ENCODE measurements at regions not wholly inside any gene's neighbourhood (a gene's known extent, or its start where the extent isn't known, plus 50 kb on each side); places are given as distances from the start of the nearest gene placed in this dataset.

- Histone ChIP-seq H2BK15ac (ENCODE audit: low read length) (no peak overlapping the region), H4K5ac (ENCODE audit: insufficient read length, low read depth, low read length) (no peak overlapping the region), H3K9ac (replicated peaks in 1 of 4; ENCODE audit: extremely low read depth in 1 of 4, low read depth in 3 of 4, low read length in 3 of 4) (no peak overlapping the region), H3K14ac (ENCODE audit: insufficient read length) (no peak overlapping the region), H4K20me1 (replicated peaks in 1 of 2; ENCODE audit: control insufficient read depth in 1 of 2, insufficient read depth in 2 of 2, low read length in 2 of 2) (no peaks in the 10 kb centered on the region), H3K36me3 (ENCODE audit: control insufficient read depth in 2 of 4, insufficient read depth in 4 of 4, low read length in 3 of 4) (no peaks in the 10 kb centered on the region), H3K27ac (ENCODE audit: low read depth, low read length) (no peak overlapping the region), H2BK120ac (replicated peaks; ENCODE audit: low read depth, low read length) (no peak overlapping the region), H4K91ac (replicated peaks; ENCODE audit: insufficient read length, low read length) (no peak overlapping the region), H3K4me3 (ENCODE audit: extremely low read depth in 1 of 4, insufficient read depth in 2 of 4, low read depth in 3 of 4, low read length in 4 of 4) (no peak overlapping the region), H3K9me3 (ENCODE audit: insufficient read depth in 2 of 2, low read depth in 1 of 2, low read length in 1 of 2) (peaks cover 2 to 6% of the 10 kb centered on the region in 2 experiments; a peak in 1 of 4 replicates), H2BK12ac (ENCODE audit: low read depth, low read length) (no peak overlapping the region), H4K8ac (ENCODE audit: extremely low read depth, insufficient read depth, low read length) (no peak overlapping the region), H2AFZ (ENCODE audit: low read length) (no peak overlapping the region), H2AK5ac (ENCODE audit: low read depth, low read length) (no peak overlapping the region), H2BK20ac (ENCODE audit: low read length) (no peak overlapping the region), H3K4me1 (replicated peaks in 1 of 4; ENCODE audit: control insufficient read depth in 3 of 4, insufficient read depth in 4 of 4, low read length in 3 of 4) (no peaks in the 10 kb centered on the region), H3K27me3 (replicated peaks in 1 of 4; ENCODE audit: control insufficient read depth in 3 of 4, extremely low read depth in 1 of 4, insufficient read depth in 3 of 4, low read length in 3 of 4) (no peaks in the 10 kb centered on the region), H3K23ac (ENCODE audit: insufficient read length) (no peak overlapping the region), H2BK5ac (ENCODE audit: low read depth, low read length) (no peak overlapping the region), H3K56ac (replicated peaks; ENCODE audit: insufficient read length, low read depth, low read length) (no peak overlapping the region), H3K4ac (replicated peaks; ENCODE audit: insufficient read length, low read depth, low read length) (no peak overlapping the region), H3K4me2 (ENCODE audit: insufficient read depth in 1 of 2, low read depth in 2 of 2, low read length in 2 of 2) (no peak overlapping the region), H3K79me2 (ENCODE audit: control insufficient read depth in 1 of 2, insufficient read depth in 2 of 2, low read length in 2 of 2) (no peaks in the 10 kb centered on the region), H3K18ac (ENCODE audit: extremely low read depth, low read length) (no peak overlapping the region), H3K23me2 (ENCODE audit: low read depth, low read length) (peaks cover 2% of the 10 kb centered on the region; the same call in 1 of the 2 replicates), H3K79me1 (ENCODE audit: low read depth, low read length) (no peaks in the 10 kb centered on the region)
- 90% methylated on average over 5 of the region's 5 CpGs; no CpG with 5 or more reads in 1 of the 2 experiments for WGBS, 2 experiments (ENCODE audit: extremely low coverage in 1 of 2, insufficient coverage in 1 of 2, insufficient read length in 1 of 2, insufficient replicate concordance in 2 of 2, low coverage in 1 of 2, low lambda C conversion rate in 2 of 2, missing lambda C conversion rate in 1 of 2)
- ChIA-PET CTCF (ENCODE audit: partially characterized antibody) (interaction anchor here (0.8 kb wide), 1 partner anchor 232 kb away, joined by 3 read pairs; no protein-coding TSS in a partner anchor), POLR2A (ENCODE audit: partially characterized antibody) (no interaction called here)
- TF ChIP-seq ZNF274 (IDR thresholded peaks at IDR 0.05; ENCODE audit: borderline replicate concordance, extremely low read depth, low read length) = no peak
- no peak for TF ChIP-seq CTBP2 (IDR thresholded peaks at IDR 0.05; ENCODE audit: borderline replicate concordance, insufficient read depth, insufficient read length, low read length)
- TF ChIP-seq HDAC2 (IDR thresholded peaks at IDR 0.05; ENCODE audit: borderline replicate concordance in 1 of 2, low read depth in 2 of 2, low read length in 2 of 2) = no peak
- TF ChIP-seq SAP30 (IDR thresholded peaks at IDR 0.05; ENCODE audit: insufficient read depth, insufficient replicate concordance, low read length) = no peak
- TF ChIP-seq KDM4A (IDR thresholded peaks at IDR 0.05; ENCODE audit: low read depth, low read length, severe bottlenecking) = no peak
- no peak for TF ChIP-seq RAD21 (IDR thresholded peaks at IDR 0.05 in 1 of 2, conservative IDR thresholded peaks at IDR 0.05 in 1 of 2; ENCODE audit: low read depth in 2 of 2, low read length in 2 of 2)
- no peak for TF ChIP-seq POU5F1 (IDR thresholded peaks at IDR 0.05; ENCODE audit: low read depth, low read length)
- TF ChIP-seq EZH2 (IDR thresholded peaks at IDR 0.05; ENCODE audit: low read depth, low read length, severe bottlenecking) = no peak
- no peak for TF ChIP-seq SP2 (IDR thresholded peaks at IDR 0.05; ENCODE audit: low read length)
- no peak for TF ChIP-seq RBBP5 (IDR thresholded peaks at IDR 0.05; ENCODE audit: borderline replicate concordance, low read depth, low read length)
- DNase-seq (ENCODE audit: low read depth in 1 of 2, low spot score in 2 of 2) = no peak
- no peak for FAIRE-seq
Measured at GRCh38 chr12:115683240-115683780, 594.2 kb downstream of the MED13L start.

All from H1 (cell line).